ENCODE measurements at regions not wholly inside any gene's neighbourhood (a gene's known extent, or its start where the extent isn't known, plus 50 kb on each side); places are given as distances from the start of the nearest gene placed in this dataset.

DNA sequence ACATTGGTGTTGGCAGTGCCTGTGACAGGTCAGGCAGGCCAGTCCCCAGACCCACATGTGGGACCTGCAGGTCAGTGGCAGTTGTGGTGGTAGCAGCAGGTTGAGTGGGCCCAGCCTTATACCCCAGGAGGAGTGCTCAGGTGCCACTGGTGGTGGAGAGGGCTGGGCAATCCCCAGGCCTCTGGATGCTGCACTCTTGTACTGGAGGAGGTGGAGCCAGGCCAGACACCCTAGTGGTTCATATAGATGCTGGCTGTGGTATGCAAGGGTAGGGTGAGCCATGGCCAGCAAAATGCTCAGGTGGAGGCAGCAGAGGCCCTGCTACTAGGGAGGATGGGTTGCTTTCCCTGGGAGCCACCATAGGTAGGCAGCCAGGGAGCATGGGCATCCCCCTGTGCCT is 190.4 kb upstream of the TMPO start:
- Histone ChIP-seq H2BK20ac (ENCODE audit: low read depth, low read length, poor library complexity, severe bottlenecking) (no peak overlapping the region), H3K18ac (ENCODE audit: insufficient read length, low read depth, low read length) (no peak overlapping the region), H3K4me2 (ENCODE audit: insufficient read depth, insufficient read length, low read length) (no peak overlapping the region), H3K23ac (ENCODE audit: insufficient read length, low read depth, low read length) (no peak overlapping the region), H2AFZ (ENCODE audit: low read length) (no peak overlapping the region), H4K91ac (ENCODE audit: insufficient read length, low read depth, low read length) (no peak overlapping the region), H3K56ac (ENCODE audit: insufficient read length, low read depth, low read length) (no peak overlapping the region), H2BK120ac (ENCODE audit: low read depth, low read length, poor library complexity, severe bottlenecking) (no peak overlapping the region), H3K27ac (ENCODE audit: insufficient read length, low read depth, low read length) (no peak overlapping the region), H2BK15ac (ENCODE audit: low read depth, low read length) (no peak overlapping the region), H2BK5ac (ENCODE audit: insufficient read length, low read length) (no peak overlapping the region), H2AK5ac (ENCODE audit: insufficient read length, low read length) (no peak overlapping the region), H3K4ac (ENCODE audit: low read depth, low read length) (no peak overlapping the region), H3K23me2 (ENCODE audit: insufficient read length, low read depth, low read length, poor library complexity, severe bottlenecking) (no peaks in the 10 kb centered on the region), H3K27me3 (ENCODE audit: insufficient read depth, low read length) (no peaks in the 10 kb centered on the region), H2BK12ac (ENCODE audit: insufficient read length, low read depth, low read length) (no peak overlapping the region), H3K4me1 (ENCODE audit: insufficient read depth, low read length) (no peaks in the 10 kb centered on the region), H3K79me2 (ENCODE audit: insufficient read depth, low read length) (no peaks in the 10 kb centered on the region), H3K14ac (ENCODE audit: insufficient read depth, low read length) (peak overlapping the region; percentile 16; the same call in 1 of the 2 replicates), H4K20me1 (ENCODE audit: control insufficient read depth, insufficient read depth, insufficient read length) (no peaks in the 10 kb centered on the region), H3K9ac (ENCODE audit: extremely low read depth, insufficient read length, low read length) (no peak overlapping the region), H3K79me1 (ENCODE audit: insufficient read depth, low read depth, low read length, poor library complexity, severe bottlenecking) (no peaks in the 10 kb centered on the region), H3K9me3 (ENCODE audit: control insufficient read depth, low read depth, low read length) (no peaks in the 10 kb centered on the region), H4K5ac (ENCODE audit: insufficient read length, low read depth, low read length) (no peak overlapping the region), H4K8ac (replicated peaks; ENCODE audit: insufficient read length, low read depth, low read length) (no peak overlapping the region), H3T11ph (ENCODE audit: low read length) (no peak overlapping the region)
- Mint-ChIP-seq H3K4me1 (no peaks in the 10 kb centered on the region), H3K9me3 (no peaks in the 10 kb centered on the region), H3K27ac (no peak overlapping the region), H3K4me3 (no peak overlapping the region), H3K27me3 (ENCODE audit: low read depth) (no peaks in the 10 kb centered on the region), H3K36me3 (ENCODE audit: insufficient read depth in 1 of 3, low read depth in 3 of 3) (no peaks in the 10 kb centered on the region)
- TF ChIP-seq, protein P1, sequence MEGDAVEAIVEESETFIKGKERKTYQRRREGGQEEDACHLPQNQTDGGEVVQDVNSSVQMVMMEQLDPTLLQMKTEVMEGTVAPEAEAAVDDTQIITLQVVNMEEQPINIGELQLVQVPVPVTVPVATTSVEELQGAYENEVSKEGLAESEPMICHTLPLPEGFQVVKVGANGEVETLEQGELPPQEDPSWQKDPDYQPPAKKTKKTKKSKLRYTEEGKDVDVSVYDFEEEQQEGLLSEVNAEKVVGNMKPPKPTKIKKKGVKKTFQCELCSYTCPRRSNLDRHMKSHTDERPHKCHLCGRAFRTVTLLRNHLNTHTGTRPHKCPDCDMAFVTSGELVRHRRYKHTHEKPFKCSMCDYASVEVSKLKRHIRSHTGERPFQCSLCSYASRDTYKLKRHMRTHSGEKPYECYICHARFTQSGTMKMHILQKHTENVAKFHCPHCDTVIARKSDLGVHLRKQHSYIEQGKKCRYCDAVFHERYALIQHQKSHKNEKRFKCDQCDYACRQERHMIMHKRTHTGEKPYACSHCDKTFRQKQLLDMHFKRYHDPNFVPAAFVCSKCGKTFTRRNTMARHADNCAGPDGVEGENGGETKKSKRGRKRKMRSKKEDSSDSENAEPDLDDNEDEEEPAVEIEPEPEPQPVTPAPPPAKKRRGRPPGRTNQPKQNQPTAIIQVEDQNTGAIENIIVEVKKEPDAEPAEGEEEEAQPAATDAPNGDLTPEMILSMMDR (conservative IDR thresholded peaks at IDR 0.05), result no peak
- DNase-seq, result no peak

Data from H9 (cell line).